Mesenchymal stem cell (in vitro differentiated cells and primary cell): ENCODE measurements at regions not wholly inside any gene's neighbourhood (a gene's known extent, or its start where the extent isn't known, plus 50 kb on each side); places are given as distances from the start of the nearest gene placed in this dataset.

Source experiments
- DNase-seq: peaks from one replicate; pipeline ENCODE4 v3.0.0-alpha.2; 2013
- H2AFZ ChIP-seq: one replicate; pipeline ENCODE4 v1.6.1; 2013; ENCODE audit warnings: low read depth, mild to moderate bottlenecking, control low read depth, inconsistent platforms, low read length, moderate library complexity
- H2AK5ac ChIP-seq: 2 replicates; pipeline ENCODE4 v1.6.1; 2013; ENCODE audit warnings: low read length, moderate library complexity, mild to moderate bottlenecking, inconsistent platforms; ENCODE audit not compliant: severe bottlenecking
- H2BK120ac ChIP-seq: one replicate; pipeline ENCODE4 v1.6.1; 2013; ENCODE audit warnings: low read depth, mild to moderate bottlenecking, inconsistent platforms, low read length, moderate library complexity
- H2BK12ac ChIP-seq, 2 experiments: one replicate each; pipeline ENCODE4 v1.6.1; 2013; ENCODE audit warnings: inconsistent platforms in 2 of 2, low read length in 2 of 2, mild to moderate bottlenecking in 2 of 2, moderate library complexity in 2 of 2, control low read depth in 1 of 2
- H2BK15ac ChIP-seq: one replicate; pipeline ENCODE4 v1.6.1; 2013; ENCODE audit warnings: mild to moderate bottlenecking, low read depth, inconsistent platforms; ENCODE audit not compliant: poor library complexity, severe bottlenecking
- H2BK5ac ChIP-seq: 2 replicates; pipeline ENCODE4 v1.6.1; 2013; ENCODE audit warnings: low read depth, mild to moderate bottlenecking, low read length, control low read depth, inconsistent platforms; ENCODE audit not compliant: poor library complexity, severe bottlenecking
- H3K14ac ChIP-seq, 2 experiments: one replicate each; pipeline ENCODE4 v1.6.1; 2013; ENCODE audit warnings: inconsistent platforms in 2 of 2, low read length in 2 of 2, control low read depth in 1 of 2, mild to moderate bottlenecking in 1 of 2, moderate library complexity in 1 of 2
- H3K18ac ChIP-seq, 2 experiments: one replicate each; pipeline ENCODE4 v1.6.1; 2013; ENCODE audit warnings: inconsistent platforms in 2 of 2, low read length in 2 of 2, control low read depth in 1 of 2, low read depth in 1 of 2, mild to moderate bottlenecking in 1 of 2
- H3K23ac ChIP-seq, 2 experiments: one replicate each; pipeline ENCODE4 v1.6.1; 2013; ENCODE audit warnings: inconsistent platforms in 2 of 2, low read length in 2 of 2, mild to moderate bottlenecking in 2 of 2, moderate library complexity in 2 of 2, control low read depth in 1 of 2
- H3K27ac ChIP-seq: 2 replicates; pipeline ENCODE4 v1.5.1; 2013; ENCODE audit warnings: mild to moderate bottlenecking, moderate library complexity, low read length, control low read depth, inconsistent platforms; ENCODE audit not compliant: poor library complexity, severe bottlenecking
- H3K27me3 ChIP-seq, 2 experiments: 2 replicates each; pipeline versions ENCODE4 v1.6.1 to v1.7.0; 2013; ENCODE audit warnings: low read length in 2 of 2, mild to moderate bottlenecking in 2 of 2, moderate library complexity in 2 of 2, control low read depth in 1 of 2, inconsistent platforms in 1 of 2; ENCODE audit not compliant: control insufficient read depth in 1 of 2, insufficient read depth in 1 of 2
- H3K36me3 ChIP-seq, 2 experiments: 2 replicates each; pipeline versions ENCODE4 v1.6.1 to v1.7.0; 2013; ENCODE audit warnings: low read length in 2 of 2, control low read depth in 1 of 2, inconsistent platforms in 1 of 2, low read depth in 1 of 2, mild to moderate bottlenecking in 1 of 2; ENCODE audit not compliant: insufficient read depth in 2 of 2, control insufficient read depth in 1 of 2
- H3K4ac ChIP-seq, 2 experiments: one replicate each; pipeline ENCODE4 v1.6.1; 2013; ENCODE audit warnings: inconsistent platforms in 2 of 2, low read length in 2 of 2, mild to moderate bottlenecking in 2 of 2, moderate library complexity in 2 of 2, control low read depth in 1 of 2, low read depth in 1 of 2
- H3K4me1 ChIP-seq: 2 replicates; pipeline ENCODE4 v1.6.1; 2013; ENCODE audit warnings: low read depth, low read length, control low read depth; ENCODE audit not compliant: control insufficient read depth, insufficient read depth
- H3K4me2 ChIP-seq: 2 replicates; pipeline ENCODE4 v1.6.1; 2013; ENCODE audit warnings: low read length, mild to moderate bottlenecking, inconsistent platforms; ENCODE audit not compliant: poor library complexity, severe bottlenecking
- H3K4me3 ChIP-seq, 2 experiments: 2 replicates each; pipeline versions ENCODE4 v1.5.1 to v1.7.0; 2013; ENCODE audit warnings: low read length in 2 of 2, mild to moderate bottlenecking in 2 of 2, control low read depth in 1 of 2, low read depth in 1 of 2; ENCODE audit not compliant: insufficient read depth in 1 of 2
- H3K79me1 ChIP-seq: replicated peaks from 2 replicates; pipeline ENCODE4 v1.6.1; 2013; ENCODE audit warnings: mild to moderate bottlenecking, control low read depth, low read length, inconsistent platforms; ENCODE audit not compliant: poor library complexity, severe bottlenecking
- H3K9ac ChIP-seq: 2 replicates; pipeline ENCODE4 v1.7.0; 2013; ENCODE audit warnings: mild to moderate bottlenecking, low read length, moderate library complexity
- H3K9me3 ChIP-seq: 2 replicates; pipeline ENCODE4 v1.7.0; 2013; ENCODE audit warnings: mild to moderate bottlenecking, low read length; ENCODE audit not compliant: control insufficient read depth
- H4K8ac ChIP-seq: one replicate; pipeline ENCODE4 v1.6.1; 2013; ENCODE audit warnings: inconsistent platforms, mild to moderate bottlenecking, low read length, moderate library complexity
- H4K91ac ChIP-seq: one replicate; pipeline ENCODE4 v1.6.1; 2013; ENCODE audit warnings: mild to moderate bottlenecking, low read length, inconsistent platforms
- WGBS: methylation state at CpG from one replicate; pipeline ENCODE4 v1.1.7; 2013; ENCODE audit warnings: mixed read lengths; 5-methylcytosine and 5-hydroxymethylcytosine counted together

- Histone ChIP-seq H4K91ac (no peak overlapping the region), H2AFZ (no peak overlapping the region), H3K4ac (no peak overlapping the region), H2BK15ac (no peak overlapping the region), H2BK12ac (no peak overlapping the region), H3K9me3 (no peaks in the 10 kb centered on the region), H3K14ac (no peak overlapping the region), H3K23ac (no peak overlapping the region), H3K27ac (no peak overlapping the region), H3K36me3 (no peaks in the 10 kb centered on the region), H2AK5ac (no peak overlapping the region), H2BK5ac (no peak overlapping the region), H3K18ac (no peak overlapping the region), H3K27me3 (no peaks in the 10 kb centered on the region), H3K4me3 (no peak overlapping the region), H2BK120ac (no peak overlapping the region), H3K4me2 (no peak overlapping the region), H3K79me1 (no peaks in the 10 kb centered on the region), H3K4me1 (no peaks in the 10 kb centered on the region), H3K9ac (no peak overlapping the region), H4K8ac (no peak overlapping the region)
- 43% methylated on average over 1 of the region's 1 CpG for WGBS
- no peak for DNase-seq
Observed at GRCh38 chrY:13168257-13168656, 263.6 kb downstream of the DDX3Y start.
